M059J (cell line): ENCODE measurements at regions not wholly inside any gene's neighbourhood (a gene's known extent, or its start where the extent isn't known, plus 50 kb on each side); places are given as distances from the start of the nearest gene placed in this dataset.
"Not testable (repeated sequence)": the region's sequence is repeated elsewhere in the genome, so short reads cannot be mapped to it uniquely, and the experiment has no call there.

ENCODE experiments used
- DNase-seq: peaks from one replicate; pipeline ENCODE4 v3.0.0-alpha.2; 2012; ENCODE audit warnings: low read depth

GRCh38 chr10:78210548-78210947 is 176.9 kb downstream of the RPS24 start:
- DNase-seq: peak; percentile 78

- DNase-seq: no peak
Observed at GRCh38 chr10:78210976-78211375, 177.3 kb downstream of the RPS24 start.

GRCh38 chr10:78211561-78212051 is 177.9 kb downstream of the RPS24 start:
- peak; percentile 81 for DNase-seq

GRCh38 chr10:78212060-78212785 is 178.6 kb downstream of the RPS24 start:
- DNase-seq: peak; percentile 46

- no peak for DNase-seq
Observed at GRCh38 chr10:78212786-78213175, 179.1 kb downstream of the RPS24 start.

GRCh38 chr10:78214955-78215354 is 181.3 kb downstream of the RPS24 start:
- DNase-seq: no peak

GRCh38 chr10:78215645-78216044 is 182.0 kb downstream of the RPS24 start:
- DNase-seq: peak; percentile 27

GRCh38 chr10:78217336-78217735 is 183.7 kb downstream of the RPS24 start:
- DNase-seq: no peak

GRCh38 chr10:78218798-78219490 is 185.3 kb downstream of the RPS24 start:
- DNase-seq: no peak

GRCh38 chr10:78219568-78219967 is 185.9 kb downstream of the RPS24 start:
- DNase-seq: not testable (repeated sequence)

- DNase-seq: no peak
Observed at GRCh38 chr10:78220781-78221180, 187.1 kb downstream of the RPS24 start.

GRCh38 chr10:78222096-78222790 is 188.6 kb downstream of the RPS24 start:
- DNase-seq: no peak

- peak; percentile 34 for DNase-seq
Observed at GRCh38 chr10:78223088-78223487, 189.4 kb downstream of the RPS24 start.

GRCh38 chr10:78224602-78225001 is 190.9 kb downstream of the RPS24 start:
- peak; percentile 58 for DNase-seq

- no peak for DNase-seq
Observed at GRCh38 chr10:78225594-78225993, 191.9 kb downstream of the RPS24 start.

GRCh38 chr10:78229489-78229888 is 195.8 kb downstream of the RPS24 start:
- DNase-seq: no peak

- no peak for DNase-seq
Observed at GRCh38 chr10:78229950-78230675, 196.4 kb downstream of the RPS24 start.

GRCh38 chr10:78231327-78231726 is 197.7 kb downstream of the RPS24 start:
- DNase-seq: no peak

GRCh38 chr10:78231939-78232338 is 198.3 kb downstream of the RPS24 start:
- DNase-seq: no peak

GRCh38 chr10:78236416-78237015 is 202.9 kb downstream of the RPS24 start:
- no peak for DNase-seq

GRCh38 chr10:78237951-78238350 is 204.3 kb downstream of the RPS24 start:
- not testable (repeated sequence) for DNase-seq
